PC-3 (cell line): ENCODE measurements at regions not wholly inside any gene's neighbourhood (a gene's known extent, or its start where the extent isn't known, plus 50 kb on each side); places are given as distances from the start of the nearest gene placed in this dataset.

Source experiments
- ATAC-seq: fragments of 200-7000 bp; cut with Tn5 transposase; 2 replicates; pipeline ENCODE4 v1.9.1; 2020; ENCODE audit warnings: mild to moderate bottlenecking, moderate library complexity
- BruUV-seq: library from RNA; stranded (reverse); fragments of 400-500 nt; replicated peaks from 2 replicates; lab custom pipeline; 2021; lab: Mats Ljungman, UMichigan
- CTCF ChIA-PET: fragments of 300-600 bp; sonication (Branson Sonifier 250); formaldehyde crosslinking; loops from one replicate; lab custom pipeline; 2022; ENCODE audit warnings: antibody characterized with exemption; lab: Charles Lee
- POLR2A ChIA-PET: fragments of 300-600 bp; sonication (Branson Sonifier 250); formaldehyde crosslinking; loops from one replicate; lab custom pipeline; 2022; ENCODE audit warnings: antibody characterized with exemption; ENCODE audit not compliant: unreplicated experiment; lab: Charles Lee
- DNase-seq: peaks from one replicate; pipeline ENCODE4 v3.0.0-alpha.2; 2015
- H2AFZ ChIP-seq: fragments of 300-600 bp; sonication (generic); 2 replicates; pipeline ENCODE4 v1.6.0; 2016; ENCODE audit warnings: antibody characterized with exemption, low read length
- H3F3A ChIP-seq: fragments of 300-600 bp; sonication (generic); one replicate; pipeline ENCODE4 v1.6.0; 2017; ENCODE audit warnings: antibody characterized with exemption, low read length, control low read depth, mild to moderate bottlenecking; ENCODE audit not compliant: unreplicated experiment
- H3K27ac ChIP-seq: fragments of 300-600 bp; sonication (generic); 2 replicates; pipeline ENCODE4 v1.5.1; 2016; ENCODE audit warnings: mild to moderate bottlenecking, low read length
- H3K27me3 ChIP-seq: fragments of 300-600 bp; sonication (generic); 2 replicates; pipeline ENCODE4 v1.6.1; 2016; ENCODE audit warnings: low read length, mixed read lengths
- H3K36me3 ChIP-seq: fragments of 300-600 bp; sonication (generic); 2 replicates; pipeline ENCODE4 v1.6.1; 2016; ENCODE audit warnings: low read depth, mixed run types, low read length, mixed read lengths
- H3K4me1 ChIP-seq: fragments of 300-600 bp; sonication (generic); 2 replicates; pipeline ENCODE4 v1.5.1; 2016; ENCODE audit warnings: low read length; ENCODE audit not compliant: insufficient read depth
- H3K4me2 ChIP-seq: fragments of 300-600 bp; sonication (generic); 2 replicates; pipeline ENCODE4 v1.6.0; 2016; ENCODE audit warnings: low read length
- H3K4me3 ChIP-seq: fragments of 300-600 bp; sonication (generic); 2 replicates; pipeline ENCODE4 v1.5.1; 2016; ENCODE audit warnings: mild to moderate bottlenecking, low read length, mixed read lengths
- H3K79me2 ChIP-seq: fragments of 300-600 bp; sonication (generic); 2 replicates; pipeline ENCODE4 v1.6.1; 2017; ENCODE audit warnings: low read length, mixed read lengths
- H3K9ac ChIP-seq: fragments of 300-600 bp; sonication (generic); 2 replicates; pipeline ENCODE4 v1.6.0; 2016; ENCODE audit warnings: mild to moderate bottlenecking, low read length
- H3K9me2 ChIP-seq: fragments of 300-600 bp; sonication (generic); replicated peaks from 2 replicates; pipeline ENCODE4 v1.6.1; 2016; ENCODE audit warnings: mixed run types, low read length, mixed read lengths
- H3K9me3 ChIP-seq: fragments of 300-600 bp; sonication (generic); 2 replicates; pipeline ENCODE4 v1.6.1; 2016; ENCODE audit warnings: low read length, mixed read lengths
- H4K20me1 ChIP-seq: fragments of 300-600 bp; sonication (generic); 2 replicates; pipeline ENCODE4 v1.6.1; 2016; ENCODE audit warnings: low read length, mixed read lengths
- EZH2 ChIP-seq: fragments of 300-600 bp; sonication (generic); IDR thresholded peaks from one replicate; pipeline ENCODE4 v1.6.1; 2017; ENCODE audit warnings: antibody characterized with exemption, mild to moderate bottlenecking, low read length; ENCODE audit not compliant: unreplicated experiment
- EZH2phosphoT487 ChIP-seq: fragments of 300-600 bp; sonication (generic); IDR thresholded peaks from 2 replicates; pipeline ENCODE4 v1.6.1; 2018; ENCODE audit warnings: mild to moderate bottlenecking, antibody characterized with exemption, low read length, borderline replicate concordance
- intact Hi-C: fragments of 100-400 bp; cut with micrococcal nuclease; formaldehyde crosslinking; loops from 2 replicates; pipeline ENCODE4 v1.9.0; 2023
- TF ChIP-seq, protein P1 (sequence below): fragments of 300-600 bp; sonication (generic); conservative IDR thresholded peaks from 2 replicates; pipeline ENCODE4 v1.5.1; 2017; ENCODE audit warnings: antibody characterized with exemption, low read depth, mild to moderate bottlenecking, low read length

DNA sequence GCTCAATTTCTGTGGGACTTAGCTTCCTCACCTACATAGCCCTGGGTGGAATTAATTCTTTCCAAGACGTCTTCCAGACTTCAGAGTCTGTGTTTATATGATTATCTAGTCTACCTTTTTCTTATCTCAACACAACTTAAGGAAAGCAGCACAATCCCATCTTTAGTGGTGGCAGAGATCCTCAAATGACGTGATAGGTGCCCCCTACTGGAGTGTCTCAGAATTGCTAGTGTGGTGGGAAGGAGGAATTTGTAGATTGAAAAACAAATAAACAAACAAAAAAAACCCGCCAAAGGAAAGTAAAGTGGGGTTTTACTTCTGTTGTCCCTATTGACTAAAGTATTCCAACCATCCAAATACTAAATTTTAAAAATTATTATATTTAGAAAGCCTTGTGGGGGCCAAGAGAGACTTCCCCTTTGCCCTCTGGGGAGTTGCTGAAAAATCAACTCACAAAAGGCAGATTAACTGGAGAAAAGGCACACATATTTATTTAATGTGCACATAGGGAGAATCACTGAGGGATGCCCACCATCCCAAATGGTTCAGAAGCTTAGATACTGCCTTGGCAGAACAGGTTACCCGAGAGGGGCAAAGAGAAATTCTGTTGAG is 283.3 kb downstream of the TMEM167A start:
- ATAC-seq = no peak
- Histone ChIP-seq H3K9me3 (no peaks in the 10 kb centered on the region), H4K20me1 (no peaks in the 10 kb centered on the region), H3K27me3 (no peaks in the 10 kb centered on the region), H2AFZ (no peak overlapping the region), H3K4me1 (peaks cover 8% of the 10 kb centered on the region), H3K27ac (no peak overlapping the region), H3K4me2 (no peak overlapping the region), H3K9me2 (no peaks in the 10 kb centered on the region), H3K4me3 (no peak overlapping the region), H3K79me2 (no peaks in the 10 kb centered on the region), H3K36me3 (peaks cover 3% of the 10 kb centered on the region; the same call in 1 of the 2 replicates), H3F3A (no peaks in the 10 kb centered on the region), H3K9ac (no peak overlapping the region)
- ChIA-PET POLR2A (no interaction called here), CTCF (no interaction called here)
- intact Hi-C loops = loop anchor here (5.0 kb wide), 1 partner anchor 152 kb away; no protein-coding TSS in a partner anchor
- DNase-seq = peak; percentile 54
- TF ChIP-seq EZH2 (no peak), EZH2phosphoT487 (no peak)
- TF ChIP-seq, protein P1, sequence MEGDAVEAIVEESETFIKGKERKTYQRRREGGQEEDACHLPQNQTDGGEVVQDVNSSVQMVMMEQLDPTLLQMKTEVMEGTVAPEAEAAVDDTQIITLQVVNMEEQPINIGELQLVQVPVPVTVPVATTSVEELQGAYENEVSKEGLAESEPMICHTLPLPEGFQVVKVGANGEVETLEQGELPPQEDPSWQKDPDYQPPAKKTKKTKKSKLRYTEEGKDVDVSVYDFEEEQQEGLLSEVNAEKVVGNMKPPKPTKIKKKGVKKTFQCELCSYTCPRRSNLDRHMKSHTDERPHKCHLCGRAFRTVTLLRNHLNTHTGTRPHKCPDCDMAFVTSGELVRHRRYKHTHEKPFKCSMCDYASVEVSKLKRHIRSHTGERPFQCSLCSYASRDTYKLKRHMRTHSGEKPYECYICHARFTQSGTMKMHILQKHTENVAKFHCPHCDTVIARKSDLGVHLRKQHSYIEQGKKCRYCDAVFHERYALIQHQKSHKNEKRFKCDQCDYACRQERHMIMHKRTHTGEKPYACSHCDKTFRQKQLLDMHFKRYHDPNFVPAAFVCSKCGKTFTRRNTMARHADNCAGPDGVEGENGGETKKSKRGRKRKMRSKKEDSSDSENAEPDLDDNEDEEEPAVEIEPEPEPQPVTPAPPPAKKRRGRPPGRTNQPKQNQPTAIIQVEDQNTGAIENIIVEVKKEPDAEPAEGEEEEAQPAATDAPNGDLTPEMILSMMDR = peak; percentile 74
- BruUV-seq = no TSS peak

GRCh38 chr5:82792096-82792495 is 285.1 kb downstream of the TMEM167A start:
- H2AFZ ChIP-seq = no peak overlapping the region
- POLR2A ChIA-PET = no interaction called here
- H3F3A ChIP-seq = no peaks in the 10 kb centered on the region
- TF ChIP-seq EZH2 (no peak), EZH2phosphoT487 (no peak)
- TF ChIP-seq, protein P1 = no peak
- CTCF ChIA-PET = no interaction called here
- peaks cover 8% of the 10 kb centered on the region for H3K4me1 ChIP-seq
- no peak overlapping the region for H3K9ac ChIP-seq
- H3K79me2 ChIP-seq = no peaks in the 10 kb centered on the region
- no peak for ATAC-seq
- H3K9me2 ChIP-seq = no peaks in the 10 kb centered on the region
- BruUV-seq = no TSS peak
- H3K27ac ChIP-seq = no peak overlapping the region
- no peak overlapping the region for H3K4me2 ChIP-seq
- H3K27me3 ChIP-seq = no peaks in the 10 kb centered on the region
- H3K4me3 ChIP-seq = no peak overlapping the region
- H4K20me1 ChIP-seq = no peaks in the 10 kb centered on the region
- intact Hi-C loops = loop anchor here (5.0 kb wide), 1 partner anchor 150 kb away; no protein-coding TSS in a partner anchor
- no peak for DNase-seq
- H3K9me3 ChIP-seq = no peaks in the 10 kb centered on the region
- H3K36me3 ChIP-seq = peaks cover 3% of the 10 kb centered on the region; the same call in 1 of the 2 replicates

GRCh38 chr5:82789095-82789494 is 288.1 kb downstream of the TMEM167A start:
- no peaks in the 10 kb centered on the region for H3K27me3 ChIP-seq
- BruUV-seq = no TSS peak
- H3K9me2 ChIP-seq = no peaks in the 10 kb centered on the region
- no peaks in the 10 kb centered on the region for H3F3A ChIP-seq
- H3K9me3 ChIP-seq = no peaks in the 10 kb centered on the region
- H3K27ac ChIP-seq = no peak overlapping the region
- H3K4me1 ChIP-seq = peaks cover under 1% of the 10 kb centered on the region; the same call in 1 of the 2 replicates
- CTCF ChIA-PET = no interaction called here
- no peak for DNase-seq
- H3K9ac ChIP-seq = no peak overlapping the region
- no peak overlapping the region for H3K4me3 ChIP-seq
- no peaks in the 10 kb centered on the region for H3K79me2 ChIP-seq
- H4K20me1 ChIP-seq = no peaks in the 10 kb centered on the region
- intact Hi-C loops = no loop called here
- no peak overlapping the region for H2AFZ ChIP-seq
- TF ChIP-seq EZH2 = no peak
- TF ChIP-seq, protein P1 = no peak
- TF ChIP-seq EZH2phosphoT487 = no peak
- H3K36me3 ChIP-seq = peaks cover 3% of the 10 kb centered on the region; the same call in 1 of the 2 replicates
- H3K4me2 ChIP-seq = no peak overlapping the region
- POLR2A ChIA-PET = no interaction called here
- ATAC-seq = no peak
